ENCODE measurements at regions not wholly inside any gene's neighbourhood (a gene's known extent, or its start where the extent isn't known, plus 50 kb on each side); places are given as distances from the start of the nearest gene placed in this dataset.

GRCh38 chr3:41118461-41119390 lies 80.6 kb upstream of the CTNNB1 start:
- TF ChIP-seq NANOG (IDR thresholded peaks at IDR 0.05; ENCODE audit: insufficient read depth, low read depth, low read length, poor library complexity, severe bottlenecking) (no peak), TAF7 (optimal IDR thresholded peaks at IDR 0.05; ENCODE audit: borderline replicate concordance, low read depth, low read length) (no peak), CHD2 (IDR thresholded peaks at IDR 0.05; ENCODE audit: low read length) (no peak), HDAC2 (IDR thresholded peaks at IDR 0.05; ENCODE audit: borderline replicate concordance in 1 of 2, low read depth in 2 of 2, low read length in 2 of 2) (no peak)
- H4K8ac ChIP-seq (ENCODE audit: extremely low read depth, insufficient read depth, low read length), result no peak overlapping the region
- no peak overlapping the region for H3K27ac ChIP-seq (ENCODE audit: low read depth, low read length)
- H4K5ac ChIP-seq (ENCODE audit: insufficient read length, low read depth, low read length), result no peak overlapping the region
- no peaks in the 10 kb centered on the region for H3K79me2 ChIP-seq (ENCODE audit: control insufficient read depth in 1 of 2, insufficient read depth in 2 of 2, low read length in 2 of 2)
- H3K36me3 ChIP-seq (ENCODE audit: control insufficient read depth in 2 of 4, insufficient read depth in 4 of 4, low read length in 3 of 4), result no peaks in the 10 kb centered on the region
- H3K23me2 ChIP-seq (ENCODE audit: low read depth, low read length), result no peaks in the 10 kb centered on the region
- H3K4me2 ChIP-seq (ENCODE audit: insufficient read depth in 1 of 2, low read depth in 2 of 2, low read length in 2 of 2), result no peak overlapping the region
- no peak for FAIRE-seq
- no peaks in the 10 kb centered on the region for H4K20me1 ChIP-seq (replicated peaks in 1 of 2; ENCODE audit: control insufficient read depth in 1 of 2, insufficient read depth in 2 of 2, low read length in 2 of 2)
- H2BK120ac ChIP-seq (replicated peaks; ENCODE audit: low read depth, low read length), result no peak overlapping the region
- no peaks in the 10 kb centered on the region for H3K79me1 ChIP-seq (ENCODE audit: low read depth, low read length)
- no peak overlapping the region for H3K4me3 ChIP-seq (ENCODE audit: extremely low read depth in 1 of 4, insufficient read depth in 2 of 4, low read depth in 3 of 4, low read length in 4 of 4)
- H2AK5ac ChIP-seq (ENCODE audit: low read depth, low read length), result no peak overlapping the region
- CTCF ChIA-PET (ENCODE audit: partially characterized antibody), result interaction anchor here (0.6 to 1.4 kb wide), 4 partner anchors 18 to 980 kb away, joined by 3 to 4 read pairs (median 3); no protein-coding TSS in a partner anchor
- no peak overlapping the region for H3K56ac ChIP-seq (replicated peaks; ENCODE audit: insufficient read length, low read depth, low read length)
- no peak overlapping the region for H2AFZ ChIP-seq (ENCODE audit: low read length)
- no peak overlapping the region for H2BK12ac ChIP-seq (ENCODE audit: low read depth, low read length)
- no peak overlapping the region for H3K14ac ChIP-seq (ENCODE audit: insufficient read length)
- H3K23ac ChIP-seq (ENCODE audit: insufficient read length), result no peak overlapping the region
- no peak overlapping the region for H4K91ac ChIP-seq (replicated peaks; ENCODE audit: insufficient read length, low read length)
- no peaks in the 10 kb centered on the region for H3K9me3 ChIP-seq (ENCODE audit: insufficient read depth in 2 of 2, low read depth in 1 of 2, low read length in 1 of 2)
- DNase-seq (ENCODE audit: low read depth in 1 of 2, low spot score in 2 of 2), result no peak
- no peak overlapping the region; the same call in 1 of the 2 replicates for H2BK15ac ChIP-seq (ENCODE audit: low read length)
- H3K18ac ChIP-seq (ENCODE audit: extremely low read depth, low read length), result no peak overlapping the region
- no peak overlapping the region for H3K9ac ChIP-seq (replicated peaks in 1 of 4; ENCODE audit: extremely low read depth in 1 of 4, low read depth in 3 of 4, low read length in 3 of 4)
- H2BK5ac ChIP-seq (ENCODE audit: low read depth, low read length), result no peak overlapping the region; the same call in 1 of the 2 replicates
- no peak overlapping the region for H3K4ac ChIP-seq (replicated peaks; ENCODE audit: insufficient read length, low read depth, low read length)
- H2BK20ac ChIP-seq (ENCODE audit: low read length), result no peak overlapping the region
- POLR2A ChIA-PET (ENCODE audit: partially characterized antibody), result no interaction called here
- no peaks in the 10 kb centered on the region for H3K27me3 ChIP-seq (replicated peaks in 1 of 4; ENCODE audit: control insufficient read depth in 3 of 4, extremely low read depth in 1 of 4, insufficient read depth in 3 of 4, low read length in 3 of 4)
- peaks cover 0 to 8% (median 4%) of the 10 kb centered on the region in 4 experiments; a peak in 4 of 7 replicates for H3K4me1 ChIP-seq (replicated peaks in 1 of 4; ENCODE audit: control insufficient read depth in 3 of 4, insufficient read depth in 4 of 4, low read length in 3 of 4)
- WGBS, 2 experiments (ENCODE audit: extremely low coverage in 1 of 2, insufficient coverage in 1 of 2, insufficient read length in 1 of 2, insufficient replicate concordance in 2 of 2, low coverage in 1 of 2, low lambda C conversion rate in 2 of 2, missing lambda C conversion rate in 1 of 2), result 90% methylated on average over 10 of the region's 10 CpGs; no CpG with 5 or more reads in 1 of the 2 experiments
